Uterus (tissue), 3 donors: ENCODE measurements at regions not wholly inside any gene's neighbourhood (a gene's known extent, or its start where the extent isn't known, plus 50 kb on each side); places are given as distances from the start of the nearest gene placed in this dataset.
A peak's percentile ranks its signal among the peaks of the same experiment; 100 is the strongest.
"Not testable (repeated sequence)": the region's sequence is repeated elsewhere in the genome, so short reads cannot be mapped to it uniquely, and the experiment has no call there.

Source experiments
- DNase-seq, 2 donors: peaks; one replicate each; pipeline ENCODE4 v3.0.0-alpha.2; 2019 to 2020
- H3K27ac ChIP-seq, 2 donors: fragments of 200-600 bp; sonication (generic); 1 replicate in 1 of 2; 2 replicates in 1 of 2; pipeline ENCODE4 v1.5.1; 2016 to 2018
- H3K27me3 ChIP-seq, 2 donors: fragments of 200-600 bp; sonication (generic); one replicate each; pipeline ENCODE4 v1.5.1; 2018 to 2019; ENCODE audit warnings: control low read depth in 1 of 2
- H3K36me3 ChIP-seq, 2 donors: fragments of 200-600 bp; sonication (generic); one replicate each; pipeline ENCODE4 v1.5.1; 2019; ENCODE audit warnings: control low read depth in 1 of 2
- H3K4me1 ChIP-seq, 2 donors: fragments of 200-600 bp; sonication (generic); one replicate each; pipeline ENCODE4 v1.5.1; 2018 to 2019; ENCODE audit warnings: control low read depth in 1 of 2
- H3K4me3 ChIP-seq, 2 donors: fragments of 200-600 bp; sonication (generic); 1 replicate in 1 of 2; 2 replicates in 1 of 2; pipeline ENCODE4 v1.5.1; 2018 to 2019; ENCODE audit warnings: mild to moderate bottlenecking in 1 of 2
- H3K9me3 ChIP-seq, 2 donors: fragments of 200-600 bp; sonication (generic); one replicate each; pipeline ENCODE4 v1.5.1; 2019; ENCODE audit warnings: control low read depth in 1 of 2
- POLR2A ChIP-seq, 2 donors: fragments of 450-650 bp; IDR thresholded peaks; one replicate each; pipeline ENCODE4 v1.6.1; 2016; ENCODE audit warnings: antibody characterized with exemption in 2 of 2, mild to moderate bottlenecking in 1 of 2, moderate library complexity in 1 of 2
- intact Hi-C: fragments of 100-400 bp; cut with DNase I; formaldehyde crosslinking; loops from one replicate; pipeline ENCODE4 v1.15.1; 2023; ENCODE audit warnings: low total_unique reads
- TF ChIP-seq, protein P1 (sequence below), 4 experiments: fragments of 200-600 bp in 2 of 4; fragments of 450-650 bp in 2 of 4; sonication (generic) in 2 of 4; IDR thresholded peaks; one replicate each; pipeline ENCODE4 v1.5.1; 2016 to 2019; ENCODE audit warnings: antibody characterized with exemption in 4 of 4, mild to moderate bottlenecking in 2 of 4, moderate library complexity in 1 of 4
- donor health status: DM: yes; HTN: yes; CAD: no.

- H3K27me3 ChIP-seq, H3K27ac ChIP-seq, H3K4me1 ChIP-seq, H3K36me3 ChIP-seq, H3K9me3 ChIP-seq, intact Hi-C loops, H3K4me3 ChIP-seq, DNase-seq: not testable (repeated sequence)
- TF ChIP-seq, protein P1, sequence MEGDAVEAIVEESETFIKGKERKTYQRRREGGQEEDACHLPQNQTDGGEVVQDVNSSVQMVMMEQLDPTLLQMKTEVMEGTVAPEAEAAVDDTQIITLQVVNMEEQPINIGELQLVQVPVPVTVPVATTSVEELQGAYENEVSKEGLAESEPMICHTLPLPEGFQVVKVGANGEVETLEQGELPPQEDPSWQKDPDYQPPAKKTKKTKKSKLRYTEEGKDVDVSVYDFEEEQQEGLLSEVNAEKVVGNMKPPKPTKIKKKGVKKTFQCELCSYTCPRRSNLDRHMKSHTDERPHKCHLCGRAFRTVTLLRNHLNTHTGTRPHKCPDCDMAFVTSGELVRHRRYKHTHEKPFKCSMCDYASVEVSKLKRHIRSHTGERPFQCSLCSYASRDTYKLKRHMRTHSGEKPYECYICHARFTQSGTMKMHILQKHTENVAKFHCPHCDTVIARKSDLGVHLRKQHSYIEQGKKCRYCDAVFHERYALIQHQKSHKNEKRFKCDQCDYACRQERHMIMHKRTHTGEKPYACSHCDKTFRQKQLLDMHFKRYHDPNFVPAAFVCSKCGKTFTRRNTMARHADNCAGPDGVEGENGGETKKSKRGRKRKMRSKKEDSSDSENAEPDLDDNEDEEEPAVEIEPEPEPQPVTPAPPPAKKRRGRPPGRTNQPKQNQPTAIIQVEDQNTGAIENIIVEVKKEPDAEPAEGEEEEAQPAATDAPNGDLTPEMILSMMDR (IDR thresholded peaks at IDR 0.05): peak; percentile 24 to 41 (median 30)
Measured at GRCh38 chr5:154640213-154640831, 114.9 kb upstream of the LARP1 start.

GRCh38 chr5:154636786-154637185, 118.4 kb upstream of the LARP1 start:
- H3K4me1 ChIP-seq, H3K9me3 ChIP-seq, DNase-seq, intact Hi-C loops, H3K4me3 ChIP-seq, H3K36me3 ChIP-seq, H3K27me3 ChIP-seq, H3K27ac ChIP-seq: not testable (repeated sequence)

DNA sequence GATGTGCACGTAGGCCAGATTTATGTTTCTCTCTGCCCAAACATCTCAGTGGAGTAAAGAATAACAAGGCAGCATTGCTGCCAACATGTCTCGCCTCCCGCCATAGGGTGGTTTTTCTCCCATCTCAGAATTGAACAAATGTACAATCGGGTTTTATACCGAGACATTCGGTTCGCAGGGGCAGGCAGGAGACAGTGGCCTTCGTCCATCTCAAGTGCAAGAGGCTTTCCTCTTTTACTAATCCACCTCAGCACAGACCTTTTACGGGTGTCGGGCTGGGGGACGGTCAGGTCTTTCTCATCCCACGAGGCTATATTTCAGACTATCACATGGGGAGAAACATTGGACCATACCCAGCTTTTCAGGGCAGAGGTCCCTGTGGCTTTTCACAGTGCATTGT, 118.9 kb upstream of the LARP1 start:
- H3K36me3 ChIP-seq, DNase-seq, H3K4me3 ChIP-seq, H3K27ac ChIP-seq, H3K4me1 ChIP-seq, intact Hi-C loops, H3K9me3 ChIP-seq, H3K27me3 ChIP-seq: not testable (repeated sequence)

DNA sequence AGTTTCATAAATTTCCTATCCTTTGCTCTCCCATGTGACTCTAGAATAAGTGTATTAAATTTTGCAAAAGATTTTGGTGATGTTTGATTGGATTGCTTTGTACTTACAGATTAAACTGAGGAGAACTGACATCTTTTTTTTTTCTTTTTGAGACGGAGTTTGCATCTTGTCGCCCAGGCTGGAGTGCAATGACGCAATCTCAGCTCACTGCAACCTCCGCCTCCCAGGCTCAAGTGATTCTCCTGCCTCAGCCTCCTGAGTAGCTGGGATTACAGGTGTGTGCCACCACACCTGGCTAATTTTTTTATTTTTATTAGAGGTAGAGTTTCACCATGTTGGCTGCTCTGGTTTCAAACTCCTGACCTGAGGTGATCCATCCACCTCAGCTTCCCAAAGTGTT, 121.4 kb upstream of the LARP1 start:
- H3K27me3 ChIP-seq, DNase-seq, H3K4me3 ChIP-seq, H3K4me1 ChIP-seq, intact Hi-C loops, H3K36me3 ChIP-seq, H3K27ac ChIP-seq, H3K9me3 ChIP-seq: not testable (repeated sequence)

- intact Hi-C loops: no loop called here
- DNase-seq: no peak
- H3K36me3 ChIP-seq: no peaks in the 10 kb centered on the region
- TF ChIP-seq, protein P1 (IDR thresholded peaks at IDR 0.05): no peak
- TF ChIP-seq POLR2A (IDR thresholded peaks at IDR 0.05): no peak
- H3K4me3 ChIP-seq: no peak overlapping the region
- H3K27me3 ChIP-seq: no peaks in the 10 kb centered on the region
- no peak overlapping the region for H3K27ac ChIP-seq
- H3K9me3 ChIP-seq: no peaks in the 10 kb centered on the region
- H3K4me1 ChIP-seq: no peaks in the 10 kb centered on the region
Measured at GRCh38 chr5:154631141-154631540, 124.0 kb upstream of the LARP1 start.

DNA sequence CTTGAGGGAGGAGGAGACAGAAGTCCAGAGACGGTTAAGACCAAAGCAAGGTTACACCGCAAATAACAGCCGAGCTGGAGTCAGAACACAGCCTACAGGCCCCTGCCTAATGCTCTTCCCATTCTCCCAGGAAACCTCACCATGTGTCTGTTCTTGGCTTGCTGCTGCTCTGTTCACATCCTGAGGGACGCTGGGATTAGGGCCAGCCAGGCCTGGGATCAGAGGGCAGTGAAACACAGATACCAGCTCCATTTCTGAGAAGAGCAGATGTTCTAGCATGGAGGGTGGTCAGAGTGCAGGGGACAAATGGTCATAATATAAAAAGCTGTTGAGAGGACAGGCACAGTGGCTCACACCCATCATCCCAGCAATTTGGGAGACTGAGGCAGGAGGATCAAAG, 124.8 kb upstream of the LARP1 start:
- no peaks in the 10 kb centered on the region for H3K4me1 ChIP-seq
- no peaks in the 10 kb centered on the region for H3K9me3 ChIP-seq
- H3K36me3 ChIP-seq: no peaks in the 10 kb centered on the region
- intact Hi-C loops: no loop called here
- no peak for TF ChIP-seq POLR2A (IDR thresholded peaks at IDR 0.05)
- TF ChIP-seq, protein P1 (IDR thresholded peaks at IDR 0.05): no peak
- DNase-seq: no peak
- H3K27ac ChIP-seq: no peak overlapping the region
- H3K4me3 ChIP-seq: no peak overlapping the region
- H3K27me3 ChIP-seq: no peaks in the 10 kb centered on the region

GRCh38 chr5:154628685-154629084, 126.5 kb upstream of the LARP1 start:
- Histone ChIP-seq H3K4me3 (no peak overlapping the region), H3K4me1 (no peaks in the 10 kb centered on the region), H3K27me3 (no peaks in the 10 kb centered on the region), H3K36me3 (no peaks in the 10 kb centered on the region), H3K9me3 (no peaks in the 10 kb centered on the region), H3K27ac (no peak overlapping the region)
- TF ChIP-seq POLR2A (IDR thresholded peaks at IDR 0.05): no peak
- TF ChIP-seq, protein P1 (IDR thresholded peaks at IDR 0.05): no peak
- intact Hi-C loops: no loop called here
- no peak for DNase-seq
